A673 (cell line): ENCODE measurements at regions not wholly inside any gene's neighbourhood (a gene's known extent, or its start where the extent isn't known, plus 50 kb on each side); places are given as distances from the start of the nearest gene placed in this dataset.

ENCODE experiments used
- BruUV-seq: library from RNA; stranded (reverse); fragments of 400-500 nt; replicated peaks from 2 replicates; lab custom pipeline; 2021; lab: Mats Ljungman, UMichigan
- CTCF ChIA-PET: fragments of 300-600 bp; sonication (Branson Sonifier 250); formaldehyde crosslinking; loops from one replicate; lab custom pipeline; 2022; ENCODE audit warnings: antibody characterized with exemption; lab: Charles Lee
- POLR2A ChIA-PET: fragments of 300-600 bp; sonication (Branson Sonifier 250); formaldehyde crosslinking; loops from one replicate; lab custom pipeline; 2022; ENCODE audit warnings: antibody characterized with exemption; ENCODE audit not compliant: low non-redundant PET; lab: Charles Lee
- DNase-seq: peaks from one replicate; pipeline ENCODE4 v3.0.0-alpha.2; 2015; ENCODE audit warnings: low spot score
- H3K27ac ChIP-seq: fragments of 200-600 bp; sonication (generic); 2 replicates; pipeline ENCODE4 v1.5.1; 2016; ENCODE audit warnings: mixed run types, low read depth, mild to moderate bottlenecking, mixed read lengths, antibody characterized with exemption, low read length; ENCODE audit not compliant: poor library complexity, severe bottlenecking
- H3K27me3 ChIP-seq: fragments of 200-600 bp; sonication (generic); replicated peaks from 2 replicates; pipeline ENCODE4 v1.6.1; 2017; ENCODE audit warnings: mixed run types, low read depth, mild to moderate bottlenecking, mixed read lengths, antibody characterized with exemption, low read length; ENCODE audit not compliant: insufficient read depth, poor library complexity
- H3K36me3 ChIP-seq: fragments of 200-600 bp; sonication (generic); 2 replicates; pipeline ENCODE4 v1.6.1; 2016; ENCODE audit warnings: mixed run types, mild to moderate bottlenecking, mixed read lengths, antibody characterized with exemption, low read length; ENCODE audit not compliant: insufficient read depth, poor library complexity, severe bottlenecking
- H3K4me1 ChIP-seq: fragments of 200-600 bp; sonication (generic); 2 replicates; pipeline ENCODE4 v1.6.1; 2017; ENCODE audit warnings: mixed run types, mild to moderate bottlenecking, mixed read lengths, antibody characterized with exemption, low read length; ENCODE audit not compliant: insufficient read depth, poor library complexity, severe bottlenecking
- H3K4me3 ChIP-seq: fragments of 200-600 bp; sonication (generic); 2 replicates; pipeline ENCODE4 v1.5.1; 2016; ENCODE audit warnings: low read depth, mixed run types, mild to moderate bottlenecking, mixed read lengths, low read length; ENCODE audit not compliant: poor library complexity, severe bottlenecking
- H3K9me3 ChIP-seq: fragments of 200-600 bp; sonication (generic); 2 replicates; pipeline ENCODE4 v1.6.1; 2016; ENCODE audit warnings: mixed run types, low read depth, mild to moderate bottlenecking, mixed read lengths, antibody characterized with exemption, low read length; ENCODE audit not compliant: poor library complexity, severe bottlenecking
- EZH2 ChIP-seq: fragments of 200-600 bp; sonication (generic); IDR thresholded peaks from 2 replicates; pipeline ENCODE4 v1.6.1; 2017; ENCODE audit warnings: borderline replicate concordance, low read depth, mild to moderate bottlenecking, mixed read lengths, antibody characterized with exemption, low read length; ENCODE audit not compliant: poor library complexity, severe bottlenecking
- intact Hi-C: fragments of 100-400 bp; cut with micrococcal nuclease; formaldehyde crosslinking; loops from one replicate; pipeline ENCODE4 v1.10.0; 2022; ENCODE audit not compliant: unreplicated experiment
- TF ChIP-seq, protein P1 (sequence below): fragments of 300-800, 200-600 bp; sonication (generic); conservative IDR thresholded peaks from 2 replicates; pipeline ENCODE4 v1.5.1; 2017; ENCODE audit warnings: low read depth, mild to moderate bottlenecking, antibody characterized with exemption, low read length, moderate library complexity, mixed read lengths

- peaks cover 5% of the 10 kb centered on the region for H3K27me3 ChIP-seq
- no peaks in the 10 kb centered on the region for H3K9me3 ChIP-seq
- no peak for DNase-seq
- intact Hi-C loops: no loop called here
- ChIA-PET POLR2A (no interaction called here), CTCF (interaction anchor here (0.7 kb wide), 1 partner anchor 353 kb away, joined by 6 read pairs; no protein-coding TSS in a partner anchor)
- H3K27ac ChIP-seq: no peak overlapping the region
- H3K36me3 ChIP-seq: no peaks in the 10 kb centered on the region
- no peak overlapping the region for H3K4me3 ChIP-seq
- H3K4me1 ChIP-seq: no peaks in the 10 kb centered on the region
- TF ChIP-seq, protein P1, sequence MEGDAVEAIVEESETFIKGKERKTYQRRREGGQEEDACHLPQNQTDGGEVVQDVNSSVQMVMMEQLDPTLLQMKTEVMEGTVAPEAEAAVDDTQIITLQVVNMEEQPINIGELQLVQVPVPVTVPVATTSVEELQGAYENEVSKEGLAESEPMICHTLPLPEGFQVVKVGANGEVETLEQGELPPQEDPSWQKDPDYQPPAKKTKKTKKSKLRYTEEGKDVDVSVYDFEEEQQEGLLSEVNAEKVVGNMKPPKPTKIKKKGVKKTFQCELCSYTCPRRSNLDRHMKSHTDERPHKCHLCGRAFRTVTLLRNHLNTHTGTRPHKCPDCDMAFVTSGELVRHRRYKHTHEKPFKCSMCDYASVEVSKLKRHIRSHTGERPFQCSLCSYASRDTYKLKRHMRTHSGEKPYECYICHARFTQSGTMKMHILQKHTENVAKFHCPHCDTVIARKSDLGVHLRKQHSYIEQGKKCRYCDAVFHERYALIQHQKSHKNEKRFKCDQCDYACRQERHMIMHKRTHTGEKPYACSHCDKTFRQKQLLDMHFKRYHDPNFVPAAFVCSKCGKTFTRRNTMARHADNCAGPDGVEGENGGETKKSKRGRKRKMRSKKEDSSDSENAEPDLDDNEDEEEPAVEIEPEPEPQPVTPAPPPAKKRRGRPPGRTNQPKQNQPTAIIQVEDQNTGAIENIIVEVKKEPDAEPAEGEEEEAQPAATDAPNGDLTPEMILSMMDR: no peak
- no peak for TF ChIP-seq EZH2
- no TSS peak for BruUV-seq
Observed at GRCh38 chr1:218643281-218643680, 298.1 kb downstream of the TGFB2 start.

- no TSS peak for BruUV-seq
- Histone ChIP-seq H3K27ac (no peak overlapping the region), H3K4me1 (no peaks in the 10 kb centered on the region), H3K27me3 (peaks cover 5% of the 10 kb centered on the region), H3K4me3 (no peak overlapping the region), H3K9me3 (no peaks in the 10 kb centered on the region), H3K36me3 (no peaks in the 10 kb centered on the region)
- intact Hi-C loops: no loop called here
- CTCF ChIA-PET: no interaction called here
- DNase-seq: no peak
- TF ChIP-seq, protein P1: no peak
- TF ChIP-seq EZH2: no peak
- POLR2A ChIA-PET: no interaction called here
Observed at GRCh38 chr1:218643926-218644325, 298.8 kb downstream of the TGFB2 start.

GRCh38 chr1:218646288-218646687 lies 301.2 kb downstream of the TGFB2 start:
- peaks cover 4% of the 10 kb centered on the region for H3K27me3 ChIP-seq
- no peak overlapping the region for H3K4me3 ChIP-seq
- H3K4me1 ChIP-seq: no peaks in the 10 kb centered on the region
- no TSS peak for BruUV-seq
- intact Hi-C loops: no loop called here
- CTCF ChIA-PET: no interaction called here
- POLR2A ChIA-PET: no interaction called here
- H3K27ac ChIP-seq: no peak overlapping the region
- no peak for DNase-seq
- H3K9me3 ChIP-seq: no peaks in the 10 kb centered on the region
- TF ChIP-seq, protein P1: no peak
- TF ChIP-seq EZH2: no peak
- H3K36me3 ChIP-seq: no peaks in the 10 kb centered on the region
